Fibroblast of lung (primary cell): ENCODE measurements at regions not wholly inside any gene's neighbourhood (a gene's known extent, or its start where the extent isn't known, plus 50 kb on each side); places are given as distances from the start of the nearest gene placed in this dataset.

Experiments used
- CTCF ChIP-seq, 2 donors: IDR thresholded peaks in 1 of 2; conservative IDR thresholded peaks in 1 of 2; 1 replicate in 1 of 2; 2 replicates in 1 of 2; pipeline ENCODE4 v1.5.1; 2011 to 2012; ENCODE audit warnings: low read length in 2 of 2, control low read depth in 1 of 2, inconsistent platforms in 1 of 2, low read depth in 1 of 2, mild to moderate bottlenecking in 1 of 2
- EZH2 ChIP-seq: IDR thresholded peaks from 2 replicates; pipeline ENCODE4 v1.5.1; 2012; ENCODE audit warnings: low read length, control low read depth, mild to moderate bottlenecking; ENCODE audit errors: missing control alignments

- TF ChIP-seq CTCF (conservative IDR thresholded peaks at IDR 0.05 in 1 of 2, IDR thresholded peaks at IDR 0.05 in 1 of 2; ENCODE audit: low read depth in 1 of 2, low read length in 2 of 2) (no peak), EZH2 (no peak)
Observed at GRCh38 chr11:110962921-110963320, 250.7 kb upstream of the ARHGAP20 start.
